Esophagus squamous epithelium (tissue), 5 donors: ENCODE measurements at regions not wholly inside any gene's neighbourhood (a gene's known extent, or its start where the extent isn't known, plus 50 kb on each side); places are given as distances from the start of the nearest gene placed in this dataset.
"Not testable (repeated sequence)": the region's sequence is repeated elsewhere in the genome, so short reads cannot be mapped to it uniquely, and the experiment has no call there.

Experiments used
- DNase-seq: peaks from one replicate; lab custom pipeline; 2025; lab: John Stamatoyannopoulos, UW
- H3K27ac ChIP-seq, 4 donors: fragments of 200-600 bp; sonication (generic); one replicate each; pipeline ENCODE4 v1.5.1; 2016 to 2019; ENCODE audit warnings: mild to moderate bottlenecking in 1 of 4
- H3K27me3 ChIP-seq, 4 donors: fragments of 200-600 bp; sonication (generic); 1 replicate in 3 of 4; 2 replicates in 1 of 4; pipeline versions ENCODE4 v1.5.1 to v1.6.0; 2017 to 2021; ENCODE audit warnings: antibody characterized with exemption in 1 of 4
- H3K36me3 ChIP-seq, 3 donors: fragments of 200-600 bp; sonication (generic); one replicate each; pipeline ENCODE4 v1.5.1; 2016 to 2019
- H3K4me1 ChIP-seq, 3 donors: fragments of 200-600 bp; sonication (generic); one replicate each; pipeline ENCODE4 v1.5.1; 2017 to 2019
- H3K4me3 ChIP-seq, 4 donors: fragments of 200-600 bp; sonication (generic); 1 replicate in 3 of 4; 2 replicates in 1 of 4; pipeline ENCODE4 v1.5.1; 2016 to 2019; ENCODE audit warnings: mild to moderate bottlenecking in 2 of 4, moderate library complexity in 1 of 4
- H3K9me3 ChIP-seq, 3 donors: fragments of 200-600 bp; sonication (generic); one replicate each; pipeline ENCODE4 v1.5.1; 2016 to 2019
- POLR2A ChIP-seq, 4 donors: fragments of 450-650 bp; IDR thresholded peaks; one replicate each; pipeline ENCODE4 v1.6.1; 2017; ENCODE audit warnings: antibody characterized with exemption in 4 of 4, mild to moderate bottlenecking in 4 of 4, moderate library complexity in 3 of 4
- WGBS, 2 donors: methylation state at CpG; one replicate each; pipeline ENCODE4 v1.1.5; 2018; 5-methylcytosine and 5-hydroxymethylcytosine counted together
- intact Hi-C: fragments of 100-400 bp; cut with DNase I; formaldehyde crosslinking; loops from one replicate; pipeline ENCODE4 v1.15.0; 2022
- TF ChIP-seq, protein P1 (sequence below), 6 experiments: fragments of 450-650 bp in 4 of 6; fragments of 200-600 bp in 2 of 6; sonication (generic) in 2 of 6; IDR thresholded peaks; one replicate each; pipeline ENCODE4 v1.5.1; 2016 to 2019; ENCODE audit warnings: antibody characterized with exemption in 6 of 6, mild to moderate bottlenecking in 4 of 6, moderate library complexity in 4 of 6
- donor health status: DM: yes; HTN: yes; CAD: no.

DNA sequence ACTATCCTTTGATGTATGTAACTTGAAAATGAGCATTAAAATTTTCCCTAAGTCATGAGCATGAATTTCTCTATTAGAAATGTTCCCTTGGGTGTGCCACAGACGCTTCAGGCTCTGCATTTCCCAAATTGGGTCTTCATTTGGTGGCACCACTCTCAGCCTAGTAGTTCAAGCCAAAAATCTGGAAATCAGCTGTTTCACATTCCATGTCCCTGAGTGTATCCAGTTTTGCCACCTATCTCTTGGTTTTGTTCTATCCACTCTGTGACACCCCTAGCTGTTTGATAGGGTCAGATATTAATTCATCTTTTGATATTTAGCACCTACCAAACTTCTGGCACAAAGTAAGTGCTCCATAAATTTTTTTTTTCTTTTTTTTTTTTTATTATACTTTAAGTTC is 89.5 kb upstream of the DPH5 start:
- H3K27ac ChIP-seq: no peak overlapping the region
- H3K27me3 ChIP-seq: no peaks in the 10 kb centered on the region
- intact Hi-C loops: no loop called here
- WGBS, 2 donors: 75 to 79% methylated on average over 1 of the region's 1 CpG
- H3K4me1 ChIP-seq: no peaks in the 10 kb centered on the region
- no peaks in the 10 kb centered on the region for H3K36me3 ChIP-seq
- H3K4me3 ChIP-seq: no peak overlapping the region
- DNase-seq: no peak
- TF ChIP-seq, protein P1, sequence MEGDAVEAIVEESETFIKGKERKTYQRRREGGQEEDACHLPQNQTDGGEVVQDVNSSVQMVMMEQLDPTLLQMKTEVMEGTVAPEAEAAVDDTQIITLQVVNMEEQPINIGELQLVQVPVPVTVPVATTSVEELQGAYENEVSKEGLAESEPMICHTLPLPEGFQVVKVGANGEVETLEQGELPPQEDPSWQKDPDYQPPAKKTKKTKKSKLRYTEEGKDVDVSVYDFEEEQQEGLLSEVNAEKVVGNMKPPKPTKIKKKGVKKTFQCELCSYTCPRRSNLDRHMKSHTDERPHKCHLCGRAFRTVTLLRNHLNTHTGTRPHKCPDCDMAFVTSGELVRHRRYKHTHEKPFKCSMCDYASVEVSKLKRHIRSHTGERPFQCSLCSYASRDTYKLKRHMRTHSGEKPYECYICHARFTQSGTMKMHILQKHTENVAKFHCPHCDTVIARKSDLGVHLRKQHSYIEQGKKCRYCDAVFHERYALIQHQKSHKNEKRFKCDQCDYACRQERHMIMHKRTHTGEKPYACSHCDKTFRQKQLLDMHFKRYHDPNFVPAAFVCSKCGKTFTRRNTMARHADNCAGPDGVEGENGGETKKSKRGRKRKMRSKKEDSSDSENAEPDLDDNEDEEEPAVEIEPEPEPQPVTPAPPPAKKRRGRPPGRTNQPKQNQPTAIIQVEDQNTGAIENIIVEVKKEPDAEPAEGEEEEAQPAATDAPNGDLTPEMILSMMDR (IDR thresholded peaks at IDR 0.05): no peak
- TF ChIP-seq POLR2A (IDR thresholded peaks at IDR 0.05): no peak
- H3K9me3 ChIP-seq: no peaks in the 10 kb centered on the region

DNA sequence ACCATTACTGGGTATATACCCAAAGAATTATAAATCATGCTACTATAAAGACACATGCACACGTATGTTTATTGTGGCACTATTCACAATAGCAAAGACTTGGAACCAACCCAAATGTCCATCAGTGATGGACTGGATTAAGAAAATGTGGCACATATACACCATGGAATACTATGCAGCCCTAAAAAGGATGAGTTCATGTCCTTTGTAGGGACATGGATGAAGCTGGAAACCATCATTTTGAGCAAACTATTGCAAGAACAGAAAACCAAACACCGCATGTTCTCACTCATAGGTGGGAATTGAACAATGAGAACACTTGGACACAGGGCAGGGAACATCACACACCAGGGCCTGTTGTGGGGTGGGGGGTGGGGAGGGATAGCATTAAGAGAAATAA is 88.5 kb upstream of the DPH5 start:
- H3K27me3 ChIP-seq, H3K27ac ChIP-seq, DNase-seq, H3K4me1 ChIP-seq, H3K4me3 ChIP-seq, intact Hi-C loops, H3K36me3 ChIP-seq, H3K9me3 ChIP-seq: not testable (repeated sequence)
- WGBS, 2 donors: 93 to 94% methylated on average over 2 of the region's 2 CpGs

DNA sequence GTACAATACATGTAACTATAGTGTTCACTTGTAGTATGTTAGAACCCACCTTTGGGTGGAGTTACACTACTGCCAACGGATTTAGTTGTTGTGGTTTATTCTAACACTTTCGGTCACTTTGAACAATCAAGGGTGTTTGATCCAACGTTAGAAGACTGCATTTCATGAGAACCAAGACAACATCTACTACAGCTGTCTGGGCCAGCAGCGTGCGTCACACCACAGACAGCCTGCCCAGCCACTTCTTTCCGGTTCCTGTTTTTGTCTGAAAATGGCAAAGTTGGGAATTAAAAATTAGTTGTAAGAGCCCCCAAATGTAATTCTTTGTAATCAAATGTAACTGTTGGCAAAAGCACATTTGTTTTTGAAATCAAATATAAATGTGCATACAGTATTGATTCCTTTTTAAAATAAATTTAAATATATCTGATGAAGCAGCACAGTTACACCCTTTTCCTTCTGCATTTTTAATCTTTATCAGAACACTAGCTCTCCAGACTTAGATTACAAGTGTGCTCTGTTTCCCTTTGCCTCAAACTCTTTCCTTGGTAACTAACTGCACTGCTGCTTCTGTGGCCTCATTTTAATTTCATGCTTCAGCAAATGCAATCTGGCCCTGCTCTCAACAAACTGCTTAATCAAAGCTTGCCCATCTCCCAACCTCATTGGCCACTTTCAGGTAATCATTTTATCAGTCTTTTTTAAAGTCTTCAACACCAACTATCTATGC is 86.6 kb upstream of the DPH5 start:
- intact Hi-C loops: no loop called here
- H3K36me3 ChIP-seq: no peaks in the 10 kb centered on the region
- peak overlapping the region in 2 of 4 donors; percentile 7 to 46 for H3K27ac ChIP-seq
- H3K27me3 ChIP-seq: no peaks in the 10 kb centered on the region
- no peak overlapping the region for H3K4me3 ChIP-seq
- H3K9me3 ChIP-seq: no peaks in the 10 kb centered on the region
- H3K4me1 ChIP-seq: no peaks in the 10 kb centered on the region
- TF ChIP-seq, protein P1 (IDR thresholded peaks at IDR 0.05): no peak
- no peak for TF ChIP-seq POLR2A (IDR thresholded peaks at IDR 0.05)
- 54% methylated on average over 6 of the region's 6 CpGs for WGBS, 2 donors
- DNase-seq: peak; percentile 6

DNA sequence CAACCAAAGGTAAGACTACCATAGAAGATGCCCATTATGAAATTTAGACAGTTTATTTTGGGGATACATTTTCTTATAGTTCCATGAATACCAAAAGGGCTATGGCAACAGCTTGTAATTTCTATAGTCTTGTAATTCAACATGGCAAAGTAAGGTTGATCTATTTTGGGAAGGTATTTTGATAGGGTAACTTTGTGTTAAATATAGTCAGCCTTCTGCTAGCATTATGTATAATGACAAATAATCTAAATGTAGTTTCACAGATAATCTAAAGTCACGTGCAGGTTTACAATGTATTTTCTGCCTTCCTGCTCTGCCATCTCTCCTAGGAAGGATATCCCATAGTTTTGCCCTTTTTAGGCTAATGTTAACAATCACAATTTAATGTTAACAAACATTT is 85.9 kb upstream of the DPH5 start:
- H3K27ac ChIP-seq: peak overlapping the region in 2 of 4 donors; percentile 7 to 46

DNA sequence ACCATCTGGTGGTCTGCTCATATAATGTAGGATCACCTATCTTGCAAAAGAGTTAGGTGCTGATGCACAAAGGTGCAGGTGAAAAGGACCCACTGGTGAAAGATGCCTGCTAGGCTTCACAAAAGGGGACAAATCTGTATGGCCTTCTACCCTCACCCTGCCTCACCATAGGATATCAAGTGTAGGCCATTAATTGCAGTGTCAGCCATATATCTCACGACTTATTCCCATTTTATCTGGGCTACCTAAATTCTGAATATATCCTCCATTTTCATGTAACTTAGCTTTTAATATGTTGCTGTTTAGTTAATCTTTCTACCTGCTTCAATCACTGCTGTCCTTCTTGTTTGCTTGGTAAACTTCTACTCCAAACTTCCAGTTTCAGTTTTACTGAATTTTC is 84.2 kb upstream of the DPH5 start:
- no peaks in the 10 kb centered on the region for H3K27me3 ChIP-seq
- no peaks in the 10 kb centered on the region for H3K9me3 ChIP-seq
- H3K4me3 ChIP-seq: no peak overlapping the region
- DNase-seq: no peak
- H3K36me3 ChIP-seq: no peaks in the 10 kb centered on the region
- TF ChIP-seq, protein P1 (IDR thresholded peaks at IDR 0.05): no peak
- no peak for TF ChIP-seq POLR2A (IDR thresholded peaks at IDR 0.05)
- no peak overlapping the region for H3K27ac ChIP-seq
- 64 to 67% methylated on average over 1 of the region's 1 CpG for WGBS, 2 donors
- intact Hi-C loops: no loop called here
- H3K4me1 ChIP-seq: no peaks in the 10 kb centered on the region

More for the DNA sequence above, 85.9 kb upstream of the DPH5 start:
- Histone ChIP-seq H3K9me3 (no peaks in the 10 kb centered on the region), H3K4me1 (no peaks in the 10 kb centered on the region), H3K36me3 (no peaks in the 10 kb centered on the region), H3K4me3 (no peak overlapping the region), H3K27me3 (no peaks in the 10 kb centered on the region)
- WGBS, 2 donors: 64 to 72% methylated on average over 1 of the region's 1 CpG
- no peak for DNase-seq
- TF ChIP-seq POLR2A (IDR thresholded peaks at IDR 0.05): no peak
- TF ChIP-seq, protein P1 (IDR thresholded peaks at IDR 0.05): no peak
- intact Hi-C loops: no loop called here
